ENCODE measurements at regions not wholly inside any gene's neighbourhood (a gene's known extent, or its start where the extent isn't known, plus 50 kb on each side); places are given as distances from the start of the nearest gene placed in this dataset.

- 0% methylated on average over 2 of the region's 2 CpGs for WGBS (ENCODE audit: missing lambda C conversion rate)
- no peak for TF ChIP-seq RFX5 (IDR thresholded peaks at IDR 0.05)
- no peak for TF ChIP-seq CTCF (IDR thresholded peaks at IDR 0.05)
- TF ChIP-seq NFE2L2 (conservative IDR thresholded peaks at IDR 0.05; ENCODE audit: low read length) = no peak
- no peak for TF ChIP-seq JUN (IDR thresholded peaks at IDR 0.05)
- no peak for TF ChIP-seq MAFK (IDR thresholded peaks at IDR 0.05; ENCODE audit: partially characterized antibody)
- TF ChIP-seq KDM1A (IDR thresholded peaks at IDR 0.05; ENCODE audit: low read depth) = no peak
- no peak for TF ChIP-seq TFCP2L1 (CRISPR knock-in tag; IDR thresholded peaks at IDR 0.05)
- TF ChIP-seq ZFP36 (IDR thresholded peaks at IDR 0.05; ENCODE audit: borderline replicate concordance, partially characterized antibody) = no peak
- TF ChIP-seq CEBPB (IDR thresholded peaks at IDR 0.05) = no peak
- TF ChIP-seq RAD21 (conservative IDR thresholded peaks at IDR 0.05 in 1 of 2, IDR thresholded peaks at IDR 0.05 in 1 of 2) = no peak
- TF ChIP-seq RCOR1 (IDR thresholded peaks at IDR 0.05; ENCODE audit: low read depth, low read length) = no peak
- no peak for TF ChIP-seq POLR2A (IDR thresholded peaks at IDR 0.05; ENCODE audit: low read length)
- TF ChIP-seq MYC (IDR thresholded peaks at IDR 0.05; ENCODE audit: borderline replicate concordance, low read length) = no peak
- TF ChIP-seq FOSL2 (IDR thresholded peaks at IDR 0.05) = no peak
- TF ChIP-seq FOSL2 (CRISPR knock-in tag; IDR thresholded peaks at IDR 0.05) = no peak
- no peak for TF ChIP-seq PHF8 (IDR thresholded peaks at IDR 0.05; ENCODE audit: borderline replicate concordance, low read depth)
- no peak for TF ChIP-seq HDAC2 (IDR thresholded peaks at IDR 0.05)
- no peak for TF ChIP-seq BHLHE40 (IDR thresholded peaks at IDR 0.05; ENCODE audit: low read depth, low read length)
- no peak for TF ChIP-seq HEYL (CRISPR knock-in tag; IDR thresholded peaks at IDR 0.05)
- TF ChIP-seq HOXB13 (CRISPR knock-in tag; IDR thresholded peaks at IDR 0.05; ENCODE audit: low read depth) = no peak
- no peak for TF ChIP-seq CBX8 (IDR thresholded peaks at IDR 0.05)
- Histone ChIP-seq H3K4me1 (no peaks in the 10 kb centered on the region), H3K4me3 (no peak overlapping the region), H3K27ac (no peak overlapping the region), H3K4me2 (no peak overlapping the region), H3K9me3 (no peaks in the 10 kb centered on the region)
- ATAC-seq = no peak
- no peak for FAIRE-seq
- POLR2A ChIA-PET = no interaction called here
- DNase-seq (ENCODE audit: low read depth in 1 of 2, low spot score in 1 of 2) = no peak
- CTCF ChIA-PET = no interaction called here
These were observed 100.4 kb downstream of the SLC10A2 start for GRCh38 chr13:102965802-102966201.

- ChIA-PET POLR2A (no interaction called here), CTCF (no interaction called here)
- no peak for FAIRE-seq
- Histone ChIP-seq H3K4me3 (no peak overlapping the region), H3K27ac (no peak overlapping the region), H3K9me3 (no peaks in the 10 kb centered on the region), H3K4me1 (no peaks in the 10 kb centered on the region), H3K4me2 (no peak overlapping the region)
- ATAC-seq = no peak
- WGBS (ENCODE audit: missing lambda C conversion rate) = 0% methylated on average over 2 of the region's 2 CpGs
- DNase-seq (ENCODE audit: low read depth in 1 of 2, low spot score in 1 of 2) = no peak
- TF ChIP-seq RARB (CRISPR knock-in tag; IDR thresholded peaks at IDR 0.05) (no peak), TFCP2L1 (CRISPR knock-in tag; IDR thresholded peaks at IDR 0.05) (no peak), ELK1 (IDR thresholded peaks at IDR 0.05; ENCODE audit: low read depth, low read length) (no peak), PHF8 (IDR thresholded peaks at IDR 0.05; ENCODE audit: borderline replicate concordance, low read depth) (no peak), NPAS2 (CRISPR knock-in tag; IDR thresholded peaks at IDR 0.05; ENCODE audit: borderline replicate concordance) (no peak), ATOH8 (CRISPR knock-in tag; IDR thresholded peaks at IDR 0.05; ENCODE audit: low read depth) (no peak), CBX2 (IDR thresholded peaks at IDR 0.05; ENCODE audit: borderline replicate concordance, low read depth) (no peak), ZFP36 (IDR thresholded peaks at IDR 0.05; ENCODE audit: borderline replicate concordance, partially characterized antibody) (no peak), RNF2 (IDR thresholded peaks at IDR 0.05; ENCODE audit: borderline replicate concordance, low read depth) (no peak), SREBF2 (IDR thresholded peaks at IDR 0.05) (no peak), TP53 (CRISPR knock-in tag; IDR thresholded peaks at IDR 0.05) (no peak), HOXB5 (CRISPR knock-in tag; IDR thresholded peaks at IDR 0.05) (no peak), CTCF (IDR thresholded peaks at IDR 0.05) (no peak)
- TF ChIP-seq, protein P1, sequence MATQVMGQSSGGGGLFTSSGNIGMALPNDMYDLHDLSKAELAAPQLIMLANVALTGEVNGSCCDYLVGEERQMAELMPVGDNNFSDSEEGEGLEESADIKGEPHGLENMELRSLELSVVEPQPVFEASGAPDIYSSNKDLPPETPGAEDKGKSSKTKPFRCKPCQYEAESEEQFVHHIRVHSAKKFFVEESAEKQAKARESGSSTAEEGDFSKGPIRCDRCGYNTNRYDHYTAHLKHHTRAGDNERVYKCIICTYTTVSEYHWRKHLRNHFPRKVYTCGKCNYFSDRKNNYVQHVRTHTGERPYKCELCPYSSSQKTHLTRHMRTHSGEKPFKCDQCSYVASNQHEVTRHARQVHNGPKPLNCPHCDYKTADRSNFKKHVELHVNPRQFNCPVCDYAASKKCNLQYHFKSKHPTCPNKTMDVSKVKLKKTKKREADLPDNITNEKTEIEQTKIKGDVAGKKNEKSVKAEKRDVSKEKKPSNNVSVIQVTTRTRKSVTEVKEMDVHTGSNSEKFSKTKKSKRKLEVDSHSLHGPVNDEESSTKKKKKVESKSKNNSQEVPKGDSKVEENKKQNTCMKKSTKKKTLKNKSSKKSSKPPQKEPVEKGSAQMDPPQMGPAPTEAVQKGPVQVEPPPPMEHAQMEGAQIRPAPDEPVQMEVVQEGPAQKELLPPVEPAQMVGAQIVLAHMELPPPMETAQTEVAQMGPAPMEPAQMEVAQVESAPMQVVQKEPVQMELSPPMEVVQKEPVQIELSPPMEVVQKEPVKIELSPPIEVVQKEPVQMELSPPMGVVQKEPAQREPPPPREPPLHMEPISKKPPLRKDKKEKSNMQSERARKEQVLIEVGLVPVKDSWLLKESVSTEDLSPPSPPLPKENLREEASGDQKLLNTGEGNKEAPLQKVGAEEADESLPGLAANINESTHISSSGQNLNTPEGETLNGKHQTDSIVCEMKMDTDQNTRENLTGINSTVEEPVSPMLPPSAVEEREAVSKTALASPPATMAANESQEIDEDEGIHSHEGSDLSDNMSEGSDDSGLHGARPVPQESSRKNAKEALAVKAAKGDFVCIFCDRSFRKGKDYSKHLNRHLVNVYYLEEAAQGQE (IDR thresholded peaks at IDR 0.05) = no peak
These were observed 103.8 kb downstream of the SLC10A2 start for GRCh38 chr13:102962430-102962829.
